ENCODE measurements at regions not wholly inside any gene's neighbourhood (a gene's known extent, or its start where the extent isn't known, plus 50 kb on each side); places are given as distances from the start of the nearest gene placed in this dataset.
"Not testable (repeated sequence)": the region's sequence is repeated elsewhere in the genome, so short reads cannot be mapped to it uniquely, and the experiment has no call there.

DNA sequence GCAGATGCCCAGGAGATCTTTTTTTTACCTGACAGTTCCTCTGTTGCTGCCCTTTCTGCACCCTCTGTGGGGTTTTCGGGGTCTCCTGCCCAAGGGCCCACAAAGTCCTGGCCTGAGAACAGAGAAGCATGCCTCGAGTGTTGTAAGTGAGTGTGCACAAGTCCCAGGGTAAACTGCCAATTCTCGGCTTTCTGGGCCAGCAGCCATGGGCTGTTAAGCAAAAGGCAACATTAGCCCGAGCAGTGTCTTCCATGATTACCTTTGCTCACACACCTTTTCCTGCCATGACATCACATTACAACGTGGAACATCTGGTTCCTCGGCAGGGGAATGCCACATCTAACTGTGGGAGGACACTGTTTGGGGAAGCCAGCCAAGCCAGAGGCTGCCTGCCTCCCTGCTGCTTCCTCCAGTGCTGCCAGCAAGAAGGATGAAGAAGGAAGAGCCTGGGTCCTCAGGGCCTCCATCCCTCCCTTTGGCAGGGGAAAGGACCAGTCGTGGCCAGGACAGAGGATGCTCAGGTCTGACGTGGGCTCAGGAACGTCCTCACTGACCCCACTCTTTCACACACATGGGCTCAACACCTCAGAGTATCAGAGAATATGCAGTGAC, 485.9 kb downstream of the OMA1 start:
- TF ChIP-seq, protein P1, sequence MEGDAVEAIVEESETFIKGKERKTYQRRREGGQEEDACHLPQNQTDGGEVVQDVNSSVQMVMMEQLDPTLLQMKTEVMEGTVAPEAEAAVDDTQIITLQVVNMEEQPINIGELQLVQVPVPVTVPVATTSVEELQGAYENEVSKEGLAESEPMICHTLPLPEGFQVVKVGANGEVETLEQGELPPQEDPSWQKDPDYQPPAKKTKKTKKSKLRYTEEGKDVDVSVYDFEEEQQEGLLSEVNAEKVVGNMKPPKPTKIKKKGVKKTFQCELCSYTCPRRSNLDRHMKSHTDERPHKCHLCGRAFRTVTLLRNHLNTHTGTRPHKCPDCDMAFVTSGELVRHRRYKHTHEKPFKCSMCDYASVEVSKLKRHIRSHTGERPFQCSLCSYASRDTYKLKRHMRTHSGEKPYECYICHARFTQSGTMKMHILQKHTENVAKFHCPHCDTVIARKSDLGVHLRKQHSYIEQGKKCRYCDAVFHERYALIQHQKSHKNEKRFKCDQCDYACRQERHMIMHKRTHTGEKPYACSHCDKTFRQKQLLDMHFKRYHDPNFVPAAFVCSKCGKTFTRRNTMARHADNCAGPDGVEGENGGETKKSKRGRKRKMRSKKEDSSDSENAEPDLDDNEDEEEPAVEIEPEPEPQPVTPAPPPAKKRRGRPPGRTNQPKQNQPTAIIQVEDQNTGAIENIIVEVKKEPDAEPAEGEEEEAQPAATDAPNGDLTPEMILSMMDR (IDR thresholded peaks at IDR 0.05; ENCODE audit: unreplicated experiment in 3 of 3) = no peak
- H3K27ac Mint-ChIP-seq = no peak overlapping the region
- peaks cover 4% of the 10 kb centered on the region for H3K27me3 Mint-ChIP-seq (ENCODE audit: low read depth)
- no peak overlapping the region for H3K4me3 Mint-ChIP-seq
- no peaks in the 10 kb centered on the region for H3K36me3 Mint-ChIP-seq (ENCODE audit: low read depth)
- no peaks in the 10 kb centered on the region for H3K9me3 Mint-ChIP-seq
- H3K4me1 Mint-ChIP-seq = no peaks in the 10 kb centered on the region

DNA sequence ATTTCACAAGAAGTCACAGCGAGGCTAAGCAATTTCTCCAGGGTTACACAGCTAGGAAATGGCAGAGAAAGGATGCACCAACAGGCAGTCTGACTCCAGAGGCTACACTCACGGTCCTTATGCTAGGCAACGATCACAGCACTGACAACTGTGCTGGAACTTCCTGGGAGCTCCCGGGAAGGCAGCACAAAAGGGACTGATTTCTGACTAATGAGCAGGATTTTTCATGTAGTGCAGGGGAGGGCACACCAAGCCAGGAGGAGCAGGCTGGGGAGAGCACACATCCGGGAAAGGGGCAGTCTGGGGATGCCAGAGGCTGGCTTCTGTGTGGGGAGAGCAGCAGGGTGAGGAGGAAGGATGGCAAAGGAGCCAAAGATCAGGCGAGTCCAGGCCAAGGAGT, 486.7 kb downstream of the OMA1 start:
- H3K27ac Mint-ChIP-seq = no peak overlapping the region
- TF ChIP-seq, protein P1 (IDR thresholded peaks at IDR 0.05; ENCODE audit: unreplicated experiment in 3 of 3) = no peak
- H3K27me3 Mint-ChIP-seq (ENCODE audit: low read depth) = peaks cover 4% of the 10 kb centered on the region
- H3K36me3 Mint-ChIP-seq (ENCODE audit: low read depth) = no peaks in the 10 kb centered on the region
- H3K9me3 Mint-ChIP-seq = no peaks in the 10 kb centered on the region
- no peak overlapping the region for H3K4me3 Mint-ChIP-seq
- H3K4me1 Mint-ChIP-seq = no peaks in the 10 kb centered on the region

DNA sequence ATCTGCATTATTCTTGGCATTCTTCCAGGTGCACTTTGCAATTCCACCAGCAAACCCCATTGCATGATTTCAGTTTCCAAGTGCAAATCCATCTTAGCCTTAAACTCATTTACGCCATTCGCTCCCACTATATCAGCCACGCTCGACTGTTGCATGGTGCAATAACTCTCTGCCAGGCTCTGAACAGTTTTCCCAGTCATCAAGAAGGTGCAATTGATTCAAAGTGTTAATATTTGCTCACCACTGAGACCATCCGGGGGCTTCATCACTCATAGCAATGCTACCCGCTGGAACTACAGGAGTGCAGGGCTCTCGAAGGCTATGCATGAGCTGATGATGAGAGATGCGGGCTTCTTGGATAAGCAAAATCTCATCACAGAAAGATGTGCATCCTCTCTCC, 488.2 kb downstream of the OMA1 start:
- Mint-ChIP-seq H3K36me3 (ENCODE audit: low read depth) (no peaks in the 10 kb centered on the region), H3K4me3 (no peak overlapping the region), H3K27ac (no peak overlapping the region), H3K4me1 (no peaks in the 10 kb centered on the region), H3K9me3 (no peaks in the 10 kb centered on the region), H3K27me3 (ENCODE audit: low read depth) (peaks cover 4% of the 10 kb centered on the region)
- TF ChIP-seq, protein P1 (IDR thresholded peaks at IDR 0.05; ENCODE audit: unreplicated experiment in 3 of 3) = no peak

DNA sequence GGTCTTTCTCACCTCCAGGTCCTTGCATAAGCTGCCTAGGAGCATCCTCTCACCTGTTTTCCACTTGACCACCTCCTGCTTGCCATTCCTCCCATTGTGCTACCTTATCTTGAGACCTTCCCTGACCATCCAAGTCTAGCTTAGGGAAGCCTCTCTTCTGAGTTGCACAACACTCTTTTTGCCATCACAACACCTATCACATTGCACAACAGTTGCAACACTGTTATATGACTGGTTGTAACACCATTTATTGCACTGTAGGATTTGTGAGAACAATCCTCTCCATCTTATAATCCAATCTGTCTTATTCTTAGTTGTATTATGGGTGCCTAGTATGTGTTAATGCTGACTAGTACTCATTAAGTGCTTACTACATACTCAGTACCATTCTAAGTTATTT, 488.7 kb downstream of the OMA1 start:
- no peak overlapping the region for H3K27ac Mint-ChIP-seq
- TF ChIP-seq, protein P1 (IDR thresholded peaks at IDR 0.05; ENCODE audit: unreplicated experiment in 3 of 3) = no peak
- no peaks in the 10 kb centered on the region for H3K9me3 Mint-ChIP-seq
- H3K4me3 Mint-ChIP-seq = no peak overlapping the region
- peaks cover 4% of the 10 kb centered on the region for H3K27me3 Mint-ChIP-seq (ENCODE audit: low read depth)
- H3K4me1 Mint-ChIP-seq = no peaks in the 10 kb centered on the region
- no peaks in the 10 kb centered on the region for H3K36me3 Mint-ChIP-seq (ENCODE audit: low read depth)

DNA sequence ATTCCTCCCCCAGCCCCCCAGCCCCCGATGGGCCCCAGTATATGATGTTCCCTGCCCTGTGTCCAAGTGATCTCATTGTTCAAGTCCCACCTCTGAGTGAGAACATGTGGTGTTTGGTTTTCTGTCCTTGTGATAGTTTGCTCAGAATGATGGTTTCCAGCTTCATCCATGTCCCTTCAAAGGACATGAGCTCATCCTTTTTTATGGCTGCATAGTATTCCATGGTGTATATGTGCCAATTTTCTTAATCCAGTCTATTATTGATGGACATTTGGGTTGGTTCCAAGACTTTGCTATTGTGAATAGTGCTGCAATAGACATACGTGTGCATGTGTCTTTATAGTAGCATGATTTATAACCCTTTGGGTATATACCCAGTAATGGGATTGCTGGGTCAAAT, 495.3 kb downstream of the OMA1 start:
- H3K9me3 Mint-ChIP-seq; H3K4me3 Mint-ChIP-seq; H3K27ac Mint-ChIP-seq; H3K27me3 Mint-ChIP-seq (ENCODE audit: low read depth); H3K36me3 Mint-ChIP-seq (ENCODE audit: low read depth); H3K4me1 Mint-ChIP-seq: not testable (repeated sequence)

DNA sequence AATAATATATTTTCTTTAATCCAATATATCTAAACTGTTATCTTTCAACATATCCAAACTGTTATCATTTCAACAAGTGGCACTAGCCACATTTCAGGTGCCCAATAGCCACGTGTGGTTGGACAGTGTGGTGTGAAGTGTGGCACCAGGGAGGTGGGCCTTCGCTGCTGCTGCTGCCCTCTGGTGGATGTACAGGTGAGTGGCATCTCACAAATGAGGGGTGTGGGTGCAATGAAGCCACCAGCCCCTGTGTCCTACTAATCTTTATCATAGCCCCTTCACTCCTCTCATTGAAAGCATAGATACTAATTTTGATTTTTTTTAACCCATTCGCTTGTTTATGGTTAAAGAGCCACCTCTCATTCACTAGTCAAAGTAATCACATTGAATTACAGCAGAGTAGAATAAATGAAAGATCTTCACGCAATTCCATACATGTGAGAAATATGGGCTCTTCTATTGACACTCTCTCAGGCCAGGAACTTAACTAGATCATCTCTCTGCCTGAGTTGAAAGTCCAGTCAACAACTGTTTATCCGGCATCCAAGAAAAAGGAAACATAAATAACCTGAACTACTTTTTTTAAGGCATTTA, 499.2 kb downstream of the OMA1 start:
- Mint-ChIP-seq H3K27me3 (ENCODE audit: low read depth) (no peaks in the 10 kb centered on the region), H3K4me3 (no peak overlapping the region), H3K36me3 (ENCODE audit: low read depth) (no peaks in the 10 kb centered on the region), H3K27ac (no peak overlapping the region), H3K9me3 (no peaks in the 10 kb centered on the region), H3K4me1 (no peaks in the 10 kb centered on the region)
- TF ChIP-seq, protein P1 (IDR thresholded peaks at IDR 0.05; ENCODE audit: unreplicated experiment in 3 of 3) = peak; percentile 66 to 76 (median 72)

Data from nephron (organoid).